ENCODE measurements at regions not wholly inside any gene's neighbourhood (a gene's known extent, or its start where the extent isn't known, plus 50 kb on each side); places are given as distances from the start of the nearest gene placed in this dataset.

DNA sequence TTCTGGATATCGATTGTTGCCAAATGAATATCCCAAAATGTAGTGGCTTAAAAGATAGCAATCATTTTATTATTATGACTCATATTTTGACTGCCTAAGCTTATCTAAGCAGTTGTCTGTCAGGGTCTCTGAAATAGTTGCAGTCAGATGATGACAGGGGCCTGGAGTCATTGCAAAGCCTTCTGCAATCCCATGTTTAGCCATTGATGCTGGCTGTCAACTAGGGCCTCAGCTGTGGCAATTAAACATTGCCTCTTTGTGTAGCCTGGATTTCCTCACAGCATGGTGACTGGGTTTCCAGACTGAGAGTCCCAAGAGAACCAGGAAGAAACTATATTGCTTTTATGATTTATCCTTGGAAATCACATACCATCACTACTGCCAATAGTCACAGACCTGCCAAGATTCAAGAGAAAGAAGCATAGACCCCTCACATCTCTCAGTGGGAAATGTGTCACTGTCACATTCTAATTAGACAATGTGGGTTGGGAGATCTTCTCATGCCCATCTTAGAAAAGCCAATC, 227.3 kb upstream of the NOCT start:
- TF ChIP-seq EZH2 (IDR thresholded peaks at IDR 0.05) (no peak), POLR2AphosphoS5 (IDR thresholded peaks at IDR 0.05; ENCODE audit: borderline replicate concordance, low read depth, low read length) (no peak), FOXP2 (optimal IDR thresholded peaks at IDR 0.05; ENCODE audit: control extremely low read depth, extremely low read length, insufficient read depth) (no peak)
